IMR-90 (cell line): ENCODE measurements at regions not wholly inside any gene's neighbourhood (a gene's known extent, or its start where the extent isn't known, plus 50 kb on each side); places are given as distances from the start of the nearest gene placed in this dataset.

Experiments
- ATAC-seq: fragments of 200-7000 bp; cut with Tn5 transposase; 2 replicates; pipeline ENCODE4 v1.9.1; 2020; ENCODE audit warnings: low read depth, mild to moderate bottlenecking, moderate library complexity
- BruUV-seq: library from RNA; stranded (reverse); fragments of 400-500 nt; replicated peaks from 2 replicates; lab custom pipeline; 2021; lab: Mats Ljungman, UMichigan
- CTCF ChIA-PET: fragments of 300-600 bp; formaldehyde crosslinking; extraction: SDS; loops from one replicate; lab custom pipeline; 2021; ENCODE audit warnings: antibody characterized with exemption; lab: Yijun Ruan, JAX
- POLR2A ChIA-PET: fragments of 300-600 bp; sonication (Branson Sonifier 250); formaldehyde crosslinking; loops from one replicate; lab custom pipeline; 2022; ENCODE audit warnings: antibody characterized with exemption; ENCODE audit not compliant: unreplicated experiment; lab: Charles Lee
- DNase-seq: peaks from one replicate; pipeline ENCODE4 v3.0.0; 2013
- H2AFZ ChIP-seq: replicated peaks from 2 replicates; pipeline ENCODE3; 2013; ENCODE audit warnings: low read length, mild to moderate bottlenecking; ENCODE audit not compliant: poor library complexity
- H2AK5ac ChIP-seq: 2 replicates; pipeline ENCODE4 v1.6.1; 2013; ENCODE audit warnings: low read depth, low read length, inconsistent platforms
- H2AK9ac ChIP-seq: replicated peaks from 2 replicates; pipeline ENCODE3; 2013; ENCODE audit warnings: mild to moderate bottlenecking, low read depth, low read length, moderate library complexity; ENCODE audit not compliant: poor library complexity
- H2BK120ac ChIP-seq: 2 replicates; pipeline ENCODE4 v1.6.1; 2013; ENCODE audit warnings: low read depth, low read length, inconsistent platforms
- H2BK15ac ChIP-seq: 3 replicates; pipeline ENCODE4 v1.6.1; 2013; ENCODE audit warnings: low read depth, low read length, inconsistent platforms
- H2BK20ac ChIP-seq: 2 replicates; pipeline ENCODE4 v1.6.1; 2013; ENCODE audit warnings: low read depth, mild to moderate bottlenecking, inconsistent platforms, low read length, moderate library complexity
- H2BK5ac ChIP-seq: 2 replicates; pipeline ENCODE4 v1.6.1; 2013; ENCODE audit warnings: mild to moderate bottlenecking, low read depth, low read length, inconsistent platforms; ENCODE audit not compliant: poor library complexity, severe bottlenecking
- H3K14ac ChIP-seq: replicated peaks from 2 replicates; pipeline ENCODE4 v1.6.1; 2013; ENCODE audit warnings: low read depth, low read length, inconsistent platforms
- H3K18ac ChIP-seq: 2 replicates; pipeline ENCODE4 v1.6.1; 2013; ENCODE audit warnings: low read depth, low read length, control low read depth
- H3K23ac ChIP-seq: 2 replicates; pipeline ENCODE4 v1.6.1; 2013; ENCODE audit warnings: low read depth, low read length, inconsistent platforms
- H3K27ac ChIP-seq: 2 replicates; pipeline ENCODE4 v1.5.1; 2013; ENCODE audit warnings: mild to moderate bottlenecking, control low read depth, low read length; ENCODE audit not compliant: insufficient read depth
- H3K27me3 ChIP-seq: 2 replicates; pipeline ENCODE4 v1.6.1; 2013; ENCODE audit warnings: low read length; ENCODE audit not compliant: control insufficient read depth, insufficient read depth
- H3K36me3 ChIP-seq: 2 replicates; pipeline ENCODE4 v1.6.1; 2013; ENCODE audit warnings: low read length, mixed read lengths; ENCODE audit not compliant: control insufficient read depth, insufficient read depth
- H3K4ac ChIP-seq: 2 replicates; pipeline ENCODE4 v1.6.1; 2013; ENCODE audit warnings: low read depth, low read length, inconsistent platforms
- H3K4me1 ChIP-seq: 2 replicates; pipeline ENCODE4 v1.6.1; 2013; ENCODE audit warnings: low read length, mixed read lengths; ENCODE audit not compliant: control insufficient read depth, insufficient read depth
- H3K4me2 ChIP-seq: 2 replicates; pipeline ENCODE4 v1.6.1; 2013; ENCODE audit warnings: low read depth, mild to moderate bottlenecking, control low read depth, low read length, moderate library complexity
- H3K4me3 ChIP-seq: 2 replicates; pipeline ENCODE4 v1.5.1; 2013; ENCODE audit warnings: low read depth, mild to moderate bottlenecking, control low read depth, low read length, moderate library complexity; ENCODE audit not compliant: insufficient read depth
- H3K56ac ChIP-seq: 2 replicates; pipeline ENCODE4 v1.6.1; 2013; ENCODE audit warnings: low read length, inconsistent platforms; ENCODE audit not compliant: insufficient read depth; ENCODE audit errors: extremely low read depth
- H3K79me1 ChIP-seq, 2 experiments: 2 replicates each; pipeline ENCODE4 v1.6.1; 2013; ENCODE audit warnings: low read length in 2 of 2, inconsistent platforms in 1 of 2, low read depth in 1 of 2
- H3K9ac ChIP-seq: 2 replicates; pipeline ENCODE4 v1.6.1; 2013; ENCODE audit warnings: low read depth, low read length, control low read depth
- H3K9me1 ChIP-seq: 2 replicates; pipeline ENCODE4 v1.6.1; 2013; ENCODE audit warnings: low read length, inconsistent platforms; ENCODE audit not compliant: insufficient read depth
- H3K9me3 ChIP-seq: 2 replicates; pipeline ENCODE4 v1.6.1; 2013; ENCODE audit warnings: low read length; ENCODE audit not compliant: control insufficient read depth, insufficient read depth
- H4K20me1 ChIP-seq: 2 replicates; pipeline ENCODE4 v1.6.1; 2013; ENCODE audit warnings: low read length, inconsistent platforms; ENCODE audit not compliant: insufficient read depth
- H4K5ac ChIP-seq: 2 replicates; pipeline ENCODE4 v1.6.1; 2013; ENCODE audit warnings: mild to moderate bottlenecking, low read depth, low read length, control low read depth
- H4K8ac ChIP-seq, 2 experiments: 2 replicates each; pipeline ENCODE4 v1.6.1; 2013; ENCODE audit warnings: low read depth in 2 of 2, low read length in 2 of 2, control low read depth in 1 of 2, inconsistent platforms in 1 of 2
- H4K91ac ChIP-seq: 2 replicates; pipeline ENCODE4 v1.6.1; 2013; ENCODE audit warnings: low read depth, low read length, inconsistent platforms; ENCODE audit not compliant: insufficient read depth
- CHD1 ChIP-seq: IDR thresholded peaks from 2 replicates; pipeline ENCODE4 v1.6.1; 2012; ENCODE audit warnings: low read depth, low read length, improper control_type of control experiment
- MAFK ChIP-seq: IDR thresholded peaks from 2 replicates; pipeline ENCODE4 v1.6.1; 2012; ENCODE audit warnings: low read depth, low read length, improper control_type of control experiment
- WGBS, 2 experiments: methylation state at CpG; one replicate each; pipeline versions ENCODE4 v1.1.5 to v1.1.7; 2013; ENCODE audit warnings: missing lambda C conversion rate in 2 of 2; ENCODE audit not compliant: insufficient read length in 1 of 2; ENCODE audit errors: extremely low coverage in 2 of 2; 5-methylcytosine and 5-hydroxymethylcytosine counted together
- dilution Hi-C: fragments of 300-500 bp; cut with HindIII; formaldehyde crosslinking; loops from one replicate; pipeline ENCODE4 v1.14.3; 2018; ENCODE audit warnings: low sequenced_read_pairs; ENCODE audit not compliant: unreplicated experiment
- in situ Hi-C: fragments of 300-500 bp; cut with MboI; formaldehyde crosslinking; loops from 3 replicates; pipeline ENCODE4 v1.14.3; 2019; ENCODE audit warnings: low sequenced_read_pairs, inconsistent platforms, mixed read lengths
- intact Hi-C: fragments of 100-400 bp; cut with micrococcal nuclease; formaldehyde crosslinking; loops from 2 replicates; pipeline ENCODE4 v1.10.0; 2022

DNA sequence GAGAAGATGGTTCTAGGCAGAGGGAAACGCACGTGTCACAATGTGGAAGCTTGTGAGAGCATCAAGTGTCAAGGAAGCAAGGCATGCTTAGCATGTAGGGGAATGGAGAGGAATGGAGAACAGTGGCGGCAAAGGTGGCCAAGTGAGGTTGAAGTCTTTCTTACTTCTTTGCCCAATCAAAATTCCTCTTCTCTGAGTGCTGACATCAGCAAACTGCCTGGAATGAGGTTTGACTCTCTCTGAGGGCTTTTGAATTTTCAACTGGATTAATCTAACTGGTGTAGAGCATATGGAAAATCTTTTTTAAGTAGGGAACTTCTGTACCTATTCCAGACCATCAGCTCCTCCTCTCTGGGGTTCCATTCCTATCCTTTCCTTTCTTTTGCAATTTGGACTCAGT lies 61.9 kb upstream of the BNC1 start:
- H2AFZ ChIP-seq = no peak overlapping the region
- H3K4me1 ChIP-seq = no peaks in the 10 kb centered on the region
- no peak overlapping the region for H3K27ac ChIP-seq
- H3K9me3 ChIP-seq = no peaks in the 10 kb centered on the region
- H2BK120ac ChIP-seq = no peak overlapping the region
- in situ Hi-C loops (no loop called here), dilution Hi-C loops (no loop called here), intact Hi-C loops (no loop called here)
- no peaks in the 10 kb centered on the region for H3K79me1 ChIP-seq
- no peak overlapping the region for H4K8ac ChIP-seq
- no peak overlapping the region for H3K14ac ChIP-seq
- no CpG with 5 or more reads among the region's 3 CpGs for WGBS, 2 experiments
- H4K5ac ChIP-seq = no peak overlapping the region
- no peak for ATAC-seq
- no peak overlapping the region for H3K18ac ChIP-seq
- peaks cover 1% of the 10 kb centered on the region; the same call in 1 of the 2 replicates for H3K27me3 ChIP-seq
- H3K4me3 ChIP-seq = no peak overlapping the region
- no peak overlapping the region for H4K91ac ChIP-seq
- no peak overlapping the region for H2BK5ac ChIP-seq
- TF ChIP-seq CHD1 = no peak
- 0 out of 2 replicates have a peak, but pooled peaks have one; percentile 48 for TF ChIP-seq MAFK
- H2BK15ac ChIP-seq = no peak overlapping the region
- no peak overlapping the region for H3K9ac ChIP-seq
- no peak overlapping the region for H3K56ac ChIP-seq
- H2AK5ac ChIP-seq = no peak overlapping the region
- H3K4me2 ChIP-seq = no peak overlapping the region
- ChIA-PET POLR2A (no interaction called here), CTCF (no interaction called here)
- no peaks in the 10 kb centered on the region for H3K36me3 ChIP-seq
- no peaks in the 10 kb centered on the region for H4K20me1 ChIP-seq
- H2BK20ac ChIP-seq = no peak overlapping the region
- no TSS peak for BruUV-seq
- no peaks in the 10 kb centered on the region for H3K9me1 ChIP-seq
- H3K23ac ChIP-seq = no peak overlapping the region
- H3K4ac ChIP-seq = no peak overlapping the region
- DNase-seq = no peak
- no peak overlapping the region for H2AK9ac ChIP-seq
